ENCODE measurements at regions not wholly inside any gene's neighbourhood (a gene's known extent, or its start where the extent isn't known, plus 50 kb on each side); places are given as distances from the start of the nearest gene placed in this dataset.

DNA sequence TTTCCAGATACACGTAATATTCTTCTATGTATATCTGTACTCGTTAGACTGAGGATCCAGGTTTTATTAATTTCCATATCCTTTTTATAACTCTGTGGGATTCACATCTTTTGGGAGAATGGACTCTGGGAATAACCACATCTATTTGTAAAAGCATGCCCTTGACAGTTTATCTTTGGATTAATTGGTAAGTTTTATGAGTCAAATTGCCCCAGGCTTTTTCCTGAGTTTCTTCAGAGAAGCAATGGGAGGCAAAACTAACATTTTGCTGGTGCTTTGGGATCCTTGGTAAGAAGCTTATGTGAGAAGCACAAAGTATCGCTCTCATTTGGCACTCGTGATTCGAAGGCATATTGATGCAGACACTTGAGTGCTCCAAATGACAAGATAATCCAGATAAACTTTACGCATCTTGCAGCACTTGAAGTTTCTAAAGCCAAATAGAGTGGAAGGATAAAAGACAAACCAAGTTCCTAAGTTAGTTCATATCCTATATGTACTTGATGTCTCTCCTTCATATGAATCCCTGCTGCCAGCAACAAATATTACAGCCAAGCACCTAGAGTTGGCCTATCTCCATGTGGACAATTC is 324.7 kb downstream of the TLE4 start:
- DNase-seq: no peak

DNA sequence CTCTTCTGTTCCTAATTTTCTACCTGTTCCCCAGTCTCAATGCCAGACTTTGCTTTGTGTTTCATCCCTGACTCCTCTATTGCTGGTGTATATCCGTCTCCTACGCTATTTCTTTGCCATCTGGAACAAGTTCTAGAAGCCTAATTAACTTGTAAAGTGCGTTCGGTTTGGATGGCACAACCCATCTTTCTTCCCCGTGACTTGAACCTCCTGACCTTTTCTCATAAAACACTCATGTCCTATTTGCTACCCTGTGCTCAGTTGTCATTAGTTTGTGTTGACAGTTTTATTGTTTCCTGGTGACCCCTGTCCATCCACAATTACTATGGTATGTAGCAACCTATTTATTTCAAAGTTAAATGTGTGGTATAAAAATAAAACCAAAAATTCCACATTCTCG is 323.5 kb downstream of the TLE4 start:
- no peak for DNase-seq

DNA sequence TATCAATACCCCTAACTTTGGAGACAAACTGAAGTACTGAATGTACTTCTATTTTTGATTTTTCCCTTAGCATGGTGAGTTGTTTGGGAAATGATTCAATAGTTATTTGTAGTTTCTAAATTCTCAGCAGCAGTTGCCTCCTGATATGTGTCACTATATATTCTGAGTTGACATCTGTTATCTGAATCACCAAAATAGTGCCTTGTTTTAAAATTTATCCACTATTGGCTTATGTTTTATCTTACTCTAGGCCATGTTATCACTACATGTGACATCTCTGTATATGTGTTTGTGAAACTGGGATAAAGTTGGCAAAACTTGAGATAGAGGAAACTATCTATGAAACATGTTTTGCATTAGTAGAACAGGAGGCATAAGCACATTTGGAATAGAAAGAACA is 317.6 kb downstream of the TLE4 start:
- DNase-seq: no peak

DNA sequence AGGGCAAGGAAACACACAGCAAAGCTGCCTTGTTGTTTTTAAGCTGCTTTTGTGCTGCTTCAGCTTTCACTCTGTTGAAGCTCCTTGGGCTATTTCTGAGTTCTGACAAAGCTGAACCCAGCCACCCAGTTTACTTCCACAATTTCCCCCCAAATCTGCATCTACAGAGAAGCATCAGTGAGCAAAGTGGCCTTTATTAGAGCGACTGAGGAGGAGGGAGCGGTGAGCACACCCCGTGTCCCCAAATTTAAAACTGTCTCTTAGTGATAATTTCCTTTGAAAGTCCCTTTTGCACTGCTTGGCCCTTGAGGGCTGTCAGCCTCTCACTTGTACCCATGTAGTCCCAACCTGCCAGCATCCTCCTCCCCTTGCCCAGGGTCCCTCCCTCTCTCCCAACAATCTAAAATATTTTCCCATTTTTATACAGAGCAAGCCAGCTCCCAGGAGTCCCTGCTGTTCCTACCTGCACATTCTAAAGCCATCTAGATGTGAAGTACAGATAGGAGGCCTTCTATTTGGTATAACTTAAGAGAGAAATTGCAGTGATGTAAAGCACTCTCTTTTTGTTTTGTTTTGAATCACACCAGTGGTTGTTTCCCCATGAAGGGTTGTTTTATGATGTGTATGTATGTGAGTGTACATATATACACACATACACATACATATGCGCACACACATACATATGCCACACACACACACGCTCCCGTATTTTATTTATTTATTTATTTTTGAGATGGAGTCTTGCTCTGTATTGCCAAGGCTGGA is 313.5 kb downstream of the TLE4 start:
- no peak for DNase-seq

DNA sequence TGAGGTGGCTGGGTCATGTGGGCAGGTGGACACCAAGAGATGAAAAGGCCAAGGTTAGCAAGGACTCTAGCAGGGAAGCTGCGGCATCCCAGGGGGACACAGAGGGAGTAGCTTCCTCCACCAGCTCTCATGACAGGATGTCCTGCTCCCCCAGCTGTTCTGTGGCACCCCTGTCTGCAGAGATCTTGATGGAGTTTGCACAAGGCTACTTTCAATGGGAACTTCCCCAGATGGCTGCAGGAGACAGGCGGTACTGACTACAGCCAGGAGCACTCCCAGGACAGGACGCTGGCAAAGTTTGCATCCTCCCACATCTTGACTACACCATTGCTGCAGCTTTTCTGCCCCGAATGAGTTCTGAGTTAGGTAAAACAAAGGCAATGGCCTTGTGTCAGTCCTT is 312.8 kb downstream of the TLE4 start:
- no peak for DNase-seq

DNA sequence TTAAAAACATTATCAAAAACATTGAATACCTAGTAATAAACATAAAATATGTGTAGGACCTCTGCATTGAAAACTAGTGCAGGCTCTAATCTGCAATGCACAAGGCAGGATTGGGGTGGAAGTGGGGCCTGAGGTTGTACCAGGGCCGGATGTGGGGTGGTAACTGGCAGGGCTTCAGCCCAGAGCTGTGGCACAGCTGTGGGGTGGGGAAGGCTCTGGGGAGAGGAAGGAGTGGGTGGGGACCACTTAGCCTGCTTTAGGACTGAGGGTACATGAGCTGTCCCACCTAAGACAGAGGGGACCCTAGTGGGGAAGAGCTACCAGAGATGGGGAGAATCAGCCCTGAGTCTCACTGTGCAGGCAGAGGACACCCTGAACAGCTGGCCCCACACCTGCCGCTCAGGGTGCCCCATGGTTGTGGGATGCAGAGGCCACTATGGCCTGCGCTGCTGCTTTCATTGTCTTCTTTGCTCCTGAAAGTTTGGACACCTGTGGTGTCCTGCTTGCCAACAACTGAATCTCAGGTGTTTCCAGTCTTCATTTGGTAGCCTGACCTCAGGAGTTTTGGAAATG is 311.4 kb downstream of the TLE4 start:
- DNase-seq: peak in 1 of 2 experiments; percentile 10

DNA sequence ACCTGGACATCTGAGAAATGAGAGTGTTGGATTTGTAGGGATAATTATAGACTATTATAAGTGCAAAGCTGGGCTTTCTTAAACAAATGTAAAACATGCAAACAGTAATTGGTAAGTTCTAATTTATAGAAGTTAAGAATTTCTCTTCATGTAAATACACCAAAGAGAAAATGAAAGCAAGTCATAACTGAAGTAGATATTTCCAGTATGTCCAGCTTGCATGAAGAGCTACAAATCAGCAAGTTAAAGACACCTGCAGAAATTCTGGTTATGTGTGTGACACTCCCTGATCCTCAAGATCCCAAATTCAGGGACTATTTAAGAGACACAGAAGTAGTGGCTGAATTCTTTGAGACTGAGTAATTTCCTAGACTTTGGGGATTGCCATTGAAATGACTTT is 308.9 kb downstream of the TLE4 start:
- DNase-seq: no peak

DNA sequence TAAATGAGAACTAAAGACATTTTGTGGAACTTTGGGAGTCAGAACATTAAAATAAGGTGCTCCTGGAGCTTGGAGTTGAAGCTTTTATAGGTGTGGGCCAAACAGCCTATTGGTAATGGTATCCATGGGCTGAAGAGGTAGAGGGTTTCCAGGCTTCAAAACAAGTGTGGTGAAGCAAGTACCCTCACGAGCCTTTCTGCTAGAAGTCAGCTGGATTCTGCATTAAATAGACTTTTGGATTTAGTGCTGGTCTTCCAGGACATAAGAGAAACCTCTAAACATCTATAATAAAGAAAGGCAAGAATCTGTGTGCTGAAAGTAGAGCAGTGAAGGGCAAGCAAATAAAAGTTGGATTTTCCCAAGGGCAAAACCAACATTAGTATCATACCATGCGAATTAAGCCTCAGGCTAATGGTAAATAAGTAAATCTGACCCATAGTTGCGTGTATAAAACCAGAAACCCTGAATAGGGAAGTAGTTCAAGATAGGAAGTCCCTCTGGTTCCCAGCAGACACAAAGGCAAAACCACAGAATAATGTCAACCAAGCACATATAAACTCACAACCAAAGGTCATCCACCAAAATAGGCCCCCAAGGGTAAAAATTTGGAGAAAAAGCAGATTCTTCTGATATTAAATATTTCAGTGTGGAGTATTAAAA is 306.3 kb downstream of the TLE4 start:
- no peak for DNase-seq

DNA sequence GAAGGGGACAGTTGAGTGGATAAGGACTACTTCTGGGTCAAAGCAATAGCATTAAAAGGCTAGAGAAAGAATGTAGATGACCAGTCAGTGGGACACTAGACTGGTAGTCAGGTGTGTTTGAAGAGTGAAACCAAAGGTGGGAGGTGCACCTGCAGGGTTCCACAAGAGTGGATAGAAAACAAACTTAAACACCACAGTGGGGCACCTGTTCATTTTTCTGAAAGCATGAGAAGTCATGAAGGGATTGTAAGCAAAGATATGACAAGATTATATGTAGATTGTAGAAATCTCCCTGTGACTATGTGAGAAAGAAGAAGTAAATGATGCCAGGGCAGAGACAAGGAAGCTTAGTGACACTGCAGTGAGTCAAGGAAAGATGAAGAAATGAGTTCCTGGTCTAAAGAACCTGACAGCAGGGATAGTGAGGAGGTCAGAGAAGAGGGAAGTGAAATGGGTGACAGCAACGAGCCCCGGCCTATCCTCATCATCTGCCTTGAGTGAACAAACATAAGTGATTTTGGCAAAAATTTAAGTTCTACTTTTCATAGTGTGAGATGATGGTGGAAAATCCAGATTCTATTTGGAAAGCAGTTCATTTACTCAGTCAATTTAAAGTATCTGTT is 296.9 kb downstream of the TLE4 start:
- DNase-seq: no peak

DNA sequence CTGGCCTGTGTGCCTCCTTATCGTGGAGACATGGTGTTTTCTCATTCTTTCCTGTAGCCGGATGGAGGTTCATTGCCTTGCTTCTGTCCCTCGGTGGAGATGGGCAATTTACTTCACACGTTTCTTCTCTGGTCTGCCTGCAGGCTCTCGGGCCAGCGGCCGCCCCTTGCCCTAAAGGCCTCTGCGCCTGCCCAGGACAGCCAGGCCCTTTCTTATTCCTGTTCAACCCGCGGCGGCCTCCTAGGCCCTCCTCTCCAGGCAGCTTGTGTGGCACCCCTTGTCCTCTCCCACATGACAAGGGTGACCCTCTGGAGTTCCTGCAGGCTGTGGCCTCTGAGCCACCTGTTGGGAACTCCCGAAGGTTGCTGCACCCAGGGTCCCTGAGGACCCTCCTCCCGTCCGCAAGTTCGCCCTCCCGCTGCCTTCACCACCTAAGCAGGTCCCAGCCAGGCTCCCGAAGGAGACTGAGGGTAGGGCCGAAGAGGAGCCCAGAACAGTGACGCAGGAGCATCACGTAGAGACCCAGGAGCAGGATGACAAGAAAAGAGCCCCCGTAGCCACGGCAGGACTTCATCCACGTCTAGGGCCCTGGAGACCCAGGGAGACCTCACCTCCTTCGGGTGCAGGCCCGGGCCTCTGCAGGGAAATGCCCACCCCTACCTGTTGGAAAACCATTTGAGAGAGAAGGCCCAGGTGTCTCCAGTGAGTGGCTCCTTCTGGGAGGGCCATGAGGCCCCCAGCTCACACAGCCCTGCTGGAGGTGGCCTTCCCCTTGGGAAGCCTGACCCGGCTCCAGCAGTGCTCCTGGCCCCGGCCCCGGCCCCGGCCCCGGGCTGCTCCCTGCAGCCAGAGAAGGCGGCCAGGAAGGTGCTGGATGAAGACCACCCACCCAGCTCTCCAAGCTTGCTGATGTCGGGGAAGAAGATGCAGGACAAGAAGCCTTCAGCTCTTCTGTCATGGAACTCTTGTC is 291.4 kb downstream of the TLE4 start:
- DNase-seq: no peak

DNA sequence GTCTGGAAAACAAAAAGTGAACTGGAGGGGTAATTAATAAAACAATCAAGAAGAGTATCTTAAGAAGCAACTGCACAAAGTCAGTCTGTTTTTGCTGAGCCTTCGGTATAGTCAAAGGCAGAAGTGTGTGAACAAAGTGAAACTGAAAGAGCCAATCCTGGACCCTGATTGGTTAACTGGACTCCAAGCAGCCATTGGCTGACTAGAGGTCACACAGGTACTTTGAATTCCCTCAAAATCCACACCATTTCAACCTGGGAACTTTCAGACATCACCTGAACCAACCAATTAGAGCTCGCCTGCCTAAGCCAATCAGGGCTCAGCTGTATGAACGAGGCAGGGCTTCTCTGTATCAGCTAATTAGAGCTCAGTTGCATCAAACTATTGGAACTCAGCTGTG is 286.7 kb downstream of the TLE4 start:
- DNase-seq: no peak

DNA sequence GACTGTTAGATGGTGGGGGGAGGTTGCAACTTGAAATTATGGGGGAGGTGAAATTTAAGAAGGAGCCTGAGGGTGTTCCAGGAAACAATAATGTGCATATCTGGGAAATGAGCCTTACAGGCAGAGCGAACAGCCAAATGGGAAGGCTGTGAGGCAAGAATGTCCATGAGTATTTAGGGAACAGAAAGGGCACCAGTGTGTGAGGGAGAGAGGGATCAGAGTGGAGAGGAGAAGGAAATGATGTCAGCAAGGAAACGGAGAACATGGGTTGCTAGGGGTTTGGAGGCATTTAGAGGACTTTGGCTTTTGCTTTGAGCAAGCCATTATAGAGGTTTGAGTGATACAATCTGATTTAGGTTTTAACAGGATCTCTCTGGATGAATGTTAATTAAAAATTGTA is 285.4 kb downstream of the TLE4 start:
- DNase-seq: no peak

DNA sequence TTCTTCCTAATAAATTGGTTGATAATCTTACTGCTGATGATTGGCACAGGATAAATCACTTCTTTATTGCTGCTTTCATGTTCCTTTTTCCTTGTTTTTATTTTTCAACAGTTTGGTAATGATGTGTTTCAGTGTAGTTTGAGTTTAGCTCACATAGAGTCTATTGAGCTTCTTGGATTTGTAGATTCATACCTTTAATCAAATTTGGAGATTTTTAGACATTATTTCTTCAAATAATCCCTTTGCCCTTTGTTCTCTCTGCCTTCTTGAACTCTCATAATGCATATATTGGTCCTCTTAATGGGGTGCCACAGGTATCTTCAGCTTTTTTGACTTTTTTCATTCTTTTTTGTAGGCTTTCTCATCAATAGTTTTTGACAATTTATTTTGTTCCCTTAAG is 275.3 kb downstream of the TLE4 start:
- DNase-seq: no peak

DNA sequence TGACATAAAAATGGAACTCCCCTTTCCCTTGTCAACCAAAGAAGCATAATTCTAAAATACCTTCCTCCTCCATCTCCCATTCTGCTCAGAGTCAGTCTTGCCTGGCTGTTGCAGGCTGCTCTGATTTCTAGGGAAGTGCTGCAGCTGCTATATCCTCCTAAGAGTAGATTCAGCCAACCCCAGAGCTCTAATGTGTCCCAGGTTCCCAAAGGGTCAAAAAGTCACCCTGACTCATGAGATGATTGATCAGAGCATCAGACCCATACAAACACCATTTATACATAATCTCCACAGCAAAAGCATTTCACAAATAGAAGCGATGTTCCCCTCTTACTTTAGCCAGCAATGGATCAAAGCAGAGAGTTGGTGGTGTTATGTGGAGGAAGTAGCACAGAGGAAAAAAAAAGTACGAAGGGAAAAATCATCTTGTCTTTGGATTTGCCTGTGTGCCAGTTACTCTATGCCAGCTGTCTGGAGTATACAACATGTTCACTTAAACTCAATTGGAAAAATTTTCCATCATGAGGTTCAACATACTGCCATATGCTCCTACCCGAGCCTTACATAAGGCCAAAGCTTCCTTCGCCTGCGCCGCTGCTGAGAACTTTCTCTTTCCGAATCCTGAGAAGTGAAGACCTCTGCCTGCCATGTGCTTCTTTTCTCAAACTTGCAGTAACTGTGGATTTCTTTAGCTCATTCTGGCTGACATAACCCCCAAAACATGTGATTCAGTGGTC is 258.0 kb downstream of the TLE4 start:
- no peak for DNase-seq

DNA sequence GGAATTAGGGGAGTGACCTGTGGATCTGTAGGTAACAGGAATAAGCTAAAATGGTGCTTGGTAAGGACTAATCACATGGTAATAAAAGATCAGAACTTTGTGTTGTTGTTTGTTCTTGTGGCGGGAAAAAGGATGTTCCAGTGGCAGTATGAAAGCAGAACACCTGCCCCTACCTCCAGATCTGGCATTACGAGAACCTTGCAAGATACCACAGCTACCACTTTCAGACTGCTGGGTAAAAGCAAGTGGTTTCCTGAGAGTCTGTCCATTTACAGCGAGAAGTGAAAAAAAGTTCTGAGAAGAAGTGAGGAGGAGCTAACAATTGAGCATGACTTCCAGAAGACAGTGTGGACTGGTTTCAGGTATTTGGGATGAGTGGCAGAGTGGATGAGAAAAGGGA is 252.5 kb downstream of the TLE4 start:
- DNase-seq: no peak

DNA sequence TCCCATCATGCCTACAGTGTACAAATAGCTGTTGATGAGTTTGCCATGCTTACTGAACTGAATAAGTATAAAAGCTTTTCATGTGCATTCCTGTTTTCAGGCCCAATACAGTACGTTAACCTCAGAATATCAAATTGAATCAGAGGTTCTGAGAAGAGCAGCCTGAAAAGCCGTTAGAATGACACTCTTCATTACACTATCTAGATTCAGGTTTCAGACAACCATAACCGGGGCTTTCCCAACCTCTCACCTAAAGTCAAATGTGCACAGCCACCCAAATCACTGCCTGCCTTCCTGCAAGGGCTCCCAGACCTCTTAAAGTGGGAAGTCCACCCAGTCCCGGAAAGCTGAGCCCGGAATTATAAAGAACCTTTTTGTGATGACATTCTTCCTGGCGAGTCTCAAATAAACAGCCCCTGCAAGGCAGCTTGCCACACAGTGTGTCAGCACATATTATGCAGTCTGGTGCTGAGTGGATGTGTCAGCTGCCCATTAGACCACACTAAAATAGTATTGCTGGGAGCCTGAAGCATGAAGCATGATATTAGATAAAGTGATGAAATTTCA is 245.8 kb downstream of the TLE4 start:
- peak; percentile 0 to 5 for DNase-seq

DNA sequence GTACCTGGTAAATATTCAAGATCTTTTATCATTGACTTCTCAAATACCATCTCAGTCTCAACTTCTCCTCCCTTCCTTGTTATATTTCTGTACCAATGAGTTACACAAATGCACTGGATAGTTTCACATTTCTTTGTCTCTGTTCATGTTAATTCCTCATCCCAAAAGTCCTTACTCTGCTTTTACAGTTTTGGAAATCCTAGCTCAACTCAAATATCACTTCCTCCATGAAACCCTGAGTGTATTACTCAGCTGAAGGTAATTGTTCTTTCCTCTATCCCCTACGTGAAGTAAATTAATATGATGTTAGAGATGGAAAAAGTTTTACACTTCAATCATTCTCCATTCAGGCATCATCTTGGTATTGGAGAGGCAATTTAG is 241.5 kb downstream of the TLE4 start:
- DNase-seq: no peak

DNA sequence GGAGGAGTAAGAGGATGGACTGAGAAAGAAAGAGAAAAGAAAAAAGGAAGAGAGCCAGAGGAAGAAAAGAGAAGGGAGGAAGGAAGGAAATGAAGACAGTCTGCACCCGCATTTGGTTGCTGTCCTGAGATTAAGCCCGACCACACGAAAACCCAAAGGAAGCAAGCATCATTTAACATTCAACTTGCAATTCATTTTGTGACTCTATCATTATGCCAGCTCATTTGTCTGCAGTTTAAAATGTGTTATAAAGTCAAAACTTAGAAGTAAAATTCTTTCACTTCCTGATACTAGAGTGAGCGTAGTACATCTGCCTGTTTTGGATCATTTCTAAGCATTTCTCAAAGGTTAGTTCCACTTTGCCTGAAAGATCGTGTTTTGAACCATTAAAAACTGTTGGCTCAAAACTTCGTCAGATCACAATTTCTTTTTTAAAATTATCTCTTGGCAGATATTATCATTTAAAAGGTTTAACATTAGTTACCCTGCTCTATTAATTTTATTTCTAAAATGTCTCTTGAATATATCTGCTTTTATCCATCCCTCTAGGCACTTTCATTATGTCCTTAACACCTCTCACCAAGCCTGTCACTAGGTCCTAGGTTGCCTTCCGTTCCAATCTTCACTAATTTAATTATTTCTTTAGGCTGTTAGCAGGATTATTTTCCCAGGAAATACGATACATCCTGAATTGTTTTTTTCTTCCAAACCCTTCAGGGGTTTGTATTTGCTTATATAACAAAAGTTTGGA is 240.9 kb downstream of the TLE4 start:
- peak; percentile 1 to 9 for DNase-seq

DNA sequence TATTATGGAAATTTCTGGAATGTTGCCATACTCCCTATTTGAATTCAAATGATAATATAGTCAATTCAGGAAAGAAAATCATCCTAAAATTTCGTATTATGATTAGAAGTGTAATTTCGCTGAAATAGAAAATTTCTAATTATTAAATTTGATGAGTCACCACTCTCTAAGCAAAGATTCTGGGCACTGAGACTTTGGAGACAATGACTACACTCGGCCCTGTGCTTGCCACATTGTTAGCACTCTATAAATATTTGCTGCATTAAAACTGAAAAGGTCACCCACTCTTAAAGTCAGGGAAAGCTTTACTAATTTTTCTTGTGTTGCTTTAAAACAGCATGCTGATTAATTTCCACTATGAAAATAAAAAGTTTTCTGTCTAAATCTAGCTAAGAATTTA is 240.3 kb downstream of the TLE4 start:
- DNase-seq: no peak

DNA sequence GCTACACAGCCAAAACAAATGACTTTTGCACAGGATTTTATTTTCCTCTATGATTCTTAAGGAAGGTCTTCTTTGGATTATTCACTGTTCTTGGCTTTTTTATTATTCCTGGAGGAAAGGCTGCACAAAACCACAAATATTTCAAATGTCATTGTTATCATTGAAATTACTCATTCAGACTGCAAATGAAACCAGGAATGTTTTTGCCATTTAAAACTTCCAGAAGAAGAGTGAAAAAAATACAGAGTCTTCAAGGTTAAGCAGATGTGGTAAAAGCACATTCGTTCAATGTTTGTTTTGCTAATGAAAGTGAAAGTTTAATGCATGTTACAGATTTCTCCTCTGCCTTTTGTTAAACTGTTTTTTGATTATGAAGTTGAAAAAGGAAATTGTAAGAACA is 238.2 kb downstream of the TLE4 start:
- no peak for DNase-seq
